H1 (cell line): ENCODE measurements at regions not wholly inside any gene's neighbourhood (a gene's known extent, or its start where the extent isn't known, plus 50 kb on each side); places are given as distances from the start of the nearest gene placed in this dataset.

ENCODE experiments used
- CBX8 ChIP-seq: fragments of 300-800, 300-1000 bp; sonication (generic); IDR thresholded peaks from 2 replicates; pipeline ENCODE4 v1.7.1; 2016; ENCODE audit warnings: low read depth, low read length, borderline replicate concordance
- CHD7 ChIP-seq: fragments of 300-600 bp; sonication (generic); IDR thresholded peaks from 2 replicates; pipeline ENCODE4 v1.7.1; 2012; ENCODE audit warnings: low read length, moderate library complexity, mild to moderate bottlenecking, inconsistent platforms; ENCODE audit not compliant: insufficient replicate concordance
- KDM5A ChIP-seq: fragments of 200-600 bp; IDR thresholded peaks from 2 replicates; pipeline ENCODE4 v1.7.1; 2012; ENCODE audit warnings: mild to moderate bottlenecking, low read length, inconsistent platforms, mixed read lengths
- PHF8 ChIP-seq: fragments of 200-600 bp; sonication (generic); conservative IDR thresholded peaks from 2 replicates; pipeline ENCODE4 v1.7.1; 2012; ENCODE audit warnings: low read depth, mild to moderate bottlenecking, inconsistent platforms, low read length, moderate library complexity

GRCh38 chr10:128877936-128878335 lies 589.1 kb upstream of the MGMT start (continued):
- no peak for TF ChIP-seq CHD7
- no peak for TF ChIP-seq KDM5A
- no peak for TF ChIP-seq PHF8
- TF ChIP-seq CBX8, result no peak
